GM10266 (cell line): ENCODE measurements at regions not wholly inside any gene's neighbourhood (a gene's known extent, or its start where the extent isn't known, plus 50 kb on each side); places are given as distances from the start of the nearest gene placed in this dataset.

Experiments used
- DNase-seq: peaks from one replicate; pipeline ENCODE4 v3.0.0; 2012; ENCODE audit errors: extremely low spot score
- TF ChIP-seq, protein P1 (sequence below): IDR thresholded peaks from 2 replicates; pipeline ENCODE4 v1.5.1; 2012; ENCODE audit warnings: mild to moderate bottlenecking, low read depth; ENCODE audit not compliant: control insufficient read depth, insufficient read depth; ENCODE audit errors: missing control alignments

DNA sequence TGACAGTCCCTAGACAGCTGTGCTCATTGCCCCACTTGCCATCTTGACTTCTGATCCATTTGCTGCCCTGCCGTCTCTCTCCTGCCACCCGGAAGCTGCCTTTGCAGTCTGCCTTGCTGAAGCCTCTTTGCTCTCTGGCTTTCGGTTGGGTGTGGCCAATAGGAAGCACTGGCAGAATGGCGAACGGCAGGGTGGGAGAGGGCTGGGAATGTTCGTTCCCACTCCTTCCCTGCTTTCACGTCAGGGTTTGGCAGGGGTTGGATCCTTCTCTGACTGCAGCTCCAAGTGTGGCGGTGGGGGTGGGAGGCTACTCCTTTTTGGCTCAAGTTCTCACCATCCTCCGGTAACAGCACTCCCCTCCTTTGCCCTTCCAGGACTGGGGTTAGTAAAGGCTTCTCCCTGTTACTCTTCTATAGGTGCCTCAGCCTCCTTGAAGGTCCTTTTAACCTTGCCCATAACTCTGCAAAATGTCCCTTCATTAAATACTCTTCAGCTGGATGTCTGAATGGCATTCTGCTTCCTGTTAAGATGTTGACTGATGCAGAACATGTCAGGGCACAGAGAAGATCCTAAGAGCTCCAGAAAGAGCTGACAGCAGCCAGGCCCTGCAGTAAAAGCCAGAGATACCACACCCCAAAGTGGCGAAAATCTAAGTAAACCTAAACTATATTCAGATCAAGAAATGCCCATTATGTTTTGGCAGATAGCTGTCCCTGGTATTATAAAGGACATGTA lies 299.7 kb downstream of the CDCA7 start:
- TF ChIP-seq, protein P1, sequence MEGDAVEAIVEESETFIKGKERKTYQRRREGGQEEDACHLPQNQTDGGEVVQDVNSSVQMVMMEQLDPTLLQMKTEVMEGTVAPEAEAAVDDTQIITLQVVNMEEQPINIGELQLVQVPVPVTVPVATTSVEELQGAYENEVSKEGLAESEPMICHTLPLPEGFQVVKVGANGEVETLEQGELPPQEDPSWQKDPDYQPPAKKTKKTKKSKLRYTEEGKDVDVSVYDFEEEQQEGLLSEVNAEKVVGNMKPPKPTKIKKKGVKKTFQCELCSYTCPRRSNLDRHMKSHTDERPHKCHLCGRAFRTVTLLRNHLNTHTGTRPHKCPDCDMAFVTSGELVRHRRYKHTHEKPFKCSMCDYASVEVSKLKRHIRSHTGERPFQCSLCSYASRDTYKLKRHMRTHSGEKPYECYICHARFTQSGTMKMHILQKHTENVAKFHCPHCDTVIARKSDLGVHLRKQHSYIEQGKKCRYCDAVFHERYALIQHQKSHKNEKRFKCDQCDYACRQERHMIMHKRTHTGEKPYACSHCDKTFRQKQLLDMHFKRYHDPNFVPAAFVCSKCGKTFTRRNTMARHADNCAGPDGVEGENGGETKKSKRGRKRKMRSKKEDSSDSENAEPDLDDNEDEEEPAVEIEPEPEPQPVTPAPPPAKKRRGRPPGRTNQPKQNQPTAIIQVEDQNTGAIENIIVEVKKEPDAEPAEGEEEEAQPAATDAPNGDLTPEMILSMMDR, result no peak
- DNase-seq, result no peak

DNA sequence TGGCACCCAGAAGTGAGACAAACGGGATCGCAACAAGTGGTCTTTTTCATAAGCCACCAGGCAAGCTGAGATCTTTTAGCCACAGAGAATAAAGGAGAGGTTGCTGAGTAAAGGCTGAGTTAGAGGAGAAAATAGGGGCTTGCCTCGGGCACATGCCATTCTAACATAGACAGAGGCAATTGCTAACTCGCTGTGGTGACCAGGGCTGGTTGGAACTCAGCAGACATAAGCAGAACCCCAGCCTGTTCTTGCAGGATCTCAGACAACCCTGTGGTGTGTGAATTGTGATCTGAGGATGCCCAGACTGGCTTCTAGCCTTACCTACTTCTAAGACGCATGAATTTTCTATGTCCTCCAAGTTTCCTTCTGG lies 300.2 kb downstream of the CDCA7 start:
- TF ChIP-seq, protein P1, result no peak
- DNase-seq, result no peak

DNA sequence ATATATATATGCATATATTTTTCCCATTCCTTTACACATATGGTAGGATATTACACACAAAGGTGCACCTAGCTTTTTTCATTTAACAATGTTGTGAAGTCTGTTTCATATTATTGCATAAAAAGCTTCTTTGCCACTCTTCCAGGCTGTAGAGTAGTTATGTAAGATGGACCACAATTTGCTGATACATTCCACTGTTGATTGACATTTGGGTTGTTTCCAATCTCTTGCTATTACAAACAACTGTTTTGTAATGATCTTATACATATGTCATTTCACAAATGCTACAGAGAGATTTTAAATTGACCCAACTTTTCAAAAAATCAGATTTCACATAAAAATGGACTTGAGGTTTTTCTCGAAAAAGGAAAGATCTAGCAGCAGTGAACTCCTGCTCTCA lies 301.4 kb downstream of the CDCA7 start:
- no peak for DNase-seq
- TF ChIP-seq, protein P1, result no peak

DNA sequence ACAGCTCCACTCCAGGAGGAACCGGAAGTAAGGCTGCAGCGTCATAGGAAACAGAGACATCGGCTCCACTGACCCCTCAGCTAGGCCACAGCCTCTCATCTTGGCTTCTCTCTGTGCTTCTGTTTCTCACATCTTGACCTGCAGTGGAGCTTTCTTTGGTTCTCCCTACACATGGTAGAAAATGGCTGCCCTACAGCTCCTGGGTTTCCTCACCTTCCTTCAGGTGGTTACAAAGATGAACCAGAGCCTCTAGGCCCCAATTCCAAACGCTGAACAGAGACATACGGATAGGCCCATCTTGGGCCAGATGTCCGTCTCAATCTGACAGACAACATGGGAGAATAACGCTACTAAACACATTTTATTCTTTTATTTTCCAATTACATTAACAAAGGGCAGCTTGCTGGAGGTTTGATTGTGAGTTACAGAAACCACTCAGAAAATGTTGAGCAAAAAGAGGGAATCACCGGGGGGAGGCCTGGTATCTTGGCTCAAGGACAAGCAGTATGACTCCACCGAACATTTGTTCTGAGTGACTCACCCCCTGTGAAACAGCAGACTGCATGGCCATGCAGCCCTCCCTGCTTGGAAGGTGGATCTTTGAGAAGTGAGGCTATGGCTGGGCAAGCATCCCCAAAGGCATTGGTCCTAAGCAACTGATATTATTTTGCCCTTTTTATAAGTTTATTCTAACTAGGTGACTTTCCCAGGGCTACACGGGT lies 303.5 kb downstream of the CDCA7 start:
- DNase-seq, result no peak
- TF ChIP-seq, protein P1, result no peak

DNA sequence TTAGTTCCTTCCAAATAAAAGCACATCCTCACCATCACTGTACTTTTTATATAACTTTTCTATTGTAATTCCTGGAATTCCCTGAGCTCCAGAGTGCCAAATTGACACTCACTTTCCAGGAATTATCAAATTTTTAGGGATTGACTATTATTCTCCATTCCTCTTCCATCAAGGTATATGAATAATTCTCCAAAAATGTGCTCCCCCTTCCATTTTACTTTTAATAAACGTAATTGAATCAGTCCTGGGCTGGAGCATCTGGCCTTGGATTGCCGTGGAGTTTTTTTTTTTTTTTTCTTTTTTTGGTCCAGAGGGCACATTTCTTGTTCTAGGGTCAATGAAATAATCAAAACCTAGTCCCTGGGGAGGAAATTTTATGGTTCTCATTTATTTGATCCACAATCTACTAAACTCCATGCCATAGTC lies 304.3 kb downstream of the CDCA7 start:
- TF ChIP-seq, protein P1, result no peak
- no peak for DNase-seq

DNA sequence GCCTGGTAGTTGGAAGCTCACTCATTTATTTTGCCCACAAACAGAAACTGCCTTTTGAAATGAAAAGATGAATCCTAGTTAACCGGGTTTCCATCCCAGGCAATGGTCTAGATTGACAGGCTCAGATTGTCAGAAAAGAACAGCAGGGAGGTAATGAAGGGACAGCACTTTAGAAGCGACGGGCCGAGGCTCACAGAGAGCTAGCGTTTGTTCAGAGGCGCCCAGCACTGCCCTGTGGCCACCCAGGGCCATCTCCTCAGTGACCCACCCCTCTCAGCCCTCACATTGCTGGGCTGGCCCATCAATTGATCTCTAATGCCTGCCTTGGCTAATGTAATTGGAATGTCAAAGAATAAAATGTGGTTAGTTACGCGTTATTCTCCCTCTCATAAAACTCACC lies 304.8 kb downstream of the CDCA7 start:
- DNase-seq, result no peak
- TF ChIP-seq, protein P1, result no peak

DNA sequence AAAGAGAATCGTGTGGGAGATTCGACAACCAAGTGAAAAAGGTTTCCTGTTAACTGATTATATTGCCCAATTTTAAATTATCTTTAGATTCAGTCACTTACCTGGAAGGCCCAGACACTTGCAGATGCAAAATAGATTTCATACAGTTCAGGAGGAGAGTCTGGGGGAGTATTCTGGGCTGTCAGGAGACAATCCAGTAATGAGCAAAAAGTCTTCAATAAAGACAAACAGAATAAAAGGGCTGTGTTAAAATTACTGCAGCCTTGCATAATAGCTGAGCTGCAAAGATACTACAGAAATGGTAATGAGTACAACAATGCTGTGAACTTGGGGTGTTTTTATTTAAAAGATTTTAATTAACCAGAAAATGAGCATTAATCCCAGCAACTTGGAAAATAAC lies 303.6 kb downstream of the SP3 start:
- DNase-seq, result no peak
- TF ChIP-seq, protein P1, result no peak
